BLaER1 (cell line): ENCODE measurements at regions not wholly inside any gene's neighbourhood (a gene's known extent, or its start where the extent isn't known, plus 50 kb on each side); places are given as distances from the start of the nearest gene placed in this dataset.

Experiments used
- H3K27ac ChIP-seq: shearing (Covaris generic); formaldehyde crosslinking; 2 replicates; pipeline ENCODE4 v1.8.1; 2022
- H3K27me3 ChIP-seq: shearing (Covaris generic); formaldehyde crosslinking; 2 replicates; pipeline ENCODE4 v1.8.1; 2022
- H3K36me3 ChIP-seq: shearing (Covaris generic); formaldehyde crosslinking; 2 replicates; pipeline ENCODE4 v1.8.1; 2022
- H3K4me1 ChIP-seq: shearing (Covaris generic); formaldehyde crosslinking; 2 replicates; pipeline ENCODE4 v1.8.1; 2022
- H3K4me2 ChIP-seq: shearing (Covaris generic); formaldehyde crosslinking; 2 replicates; pipeline ENCODE4 v1.8.1; 2022
- H3K4me3 ChIP-seq: shearing (Covaris generic); formaldehyde crosslinking; 2 replicates; pipeline ENCODE4 v1.8.1; 2022
- H3K9ac ChIP-seq: shearing (Covaris generic); formaldehyde crosslinking; 2 replicates; pipeline ENCODE4 v1.8.1; 2022
- H3K9me3 ChIP-seq: shearing (Covaris generic); formaldehyde crosslinking; 2 replicates; pipeline ENCODE4 v1.8.1; 2022
- H4K20me1 ChIP-seq: shearing (Covaris generic); formaldehyde crosslinking; 2 replicates; pipeline ENCODE4 v1.8.1; 2022
- Cebpa-rat ChIP-seq: shearing (Covaris generic); IDR thresholded peaks from 2 replicates; pipeline ENCODE4 v1.8.1; 2022

- Histone ChIP-seq H4K20me1 (no peaks in the 10 kb centered on the region), H3K4me2 (peak overlapping the region; percentile 32), H3K27ac (no peak overlapping the region), H3K4me3 (no peak overlapping the region), H3K9me3 (0 out of 2 replicates have a peak, but pooled peaks cover 5% of the 10 kb centered on the region), H3K9ac (no peak overlapping the region), H3K4me1 (peaks cover 18% of the 10 kb centered on the region), H3K27me3 (no peaks in the 10 kb centered on the region), H3K36me3 (no peaks in the 10 kb centered on the region)
- no peak for TF ChIP-seq Cebpa-rat
Measured at GRCh38 chr12:46523863-46524770, 151.5 kb upstream of the SLC38A2 start.

- no peak for TF ChIP-seq Cebpa-rat
- Histone ChIP-seq H3K4me3 (no peak overlapping the region), H3K36me3 (no peaks in the 10 kb centered on the region), H3K27ac (no peak overlapping the region), H3K4me1 (peaks cover 18% of the 10 kb centered on the region), H3K9me3 (no peaks in the 10 kb centered on the region), H3K4me2 (peak overlapping the region; percentile 32), H3K9ac (no peak overlapping the region), H4K20me1 (no peaks in the 10 kb centered on the region), H3K27me3 (no peaks in the 10 kb centered on the region)
Measured at GRCh38 chr12:46523446-46523845, 150.9 kb upstream of the SLC38A2 start.

GRCh38 chr12:46522071-46522470 lies 149.5 kb upstream of the SLC38A2 start:
- Histone ChIP-seq H3K36me3 (no peaks in the 10 kb centered on the region), H3K9me3 (no peaks in the 10 kb centered on the region), H3K4me3 (no peak overlapping the region), H3K9ac (no peak overlapping the region), H3K4me2 (no peak overlapping the region), H3K27me3 (no peaks in the 10 kb centered on the region), H3K27ac (no peak overlapping the region), H4K20me1 (no peaks in the 10 kb centered on the region), H3K4me1 (peaks cover 18% of the 10 kb centered on the region)
- TF ChIP-seq Cebpa-rat = no peak

DNA sequence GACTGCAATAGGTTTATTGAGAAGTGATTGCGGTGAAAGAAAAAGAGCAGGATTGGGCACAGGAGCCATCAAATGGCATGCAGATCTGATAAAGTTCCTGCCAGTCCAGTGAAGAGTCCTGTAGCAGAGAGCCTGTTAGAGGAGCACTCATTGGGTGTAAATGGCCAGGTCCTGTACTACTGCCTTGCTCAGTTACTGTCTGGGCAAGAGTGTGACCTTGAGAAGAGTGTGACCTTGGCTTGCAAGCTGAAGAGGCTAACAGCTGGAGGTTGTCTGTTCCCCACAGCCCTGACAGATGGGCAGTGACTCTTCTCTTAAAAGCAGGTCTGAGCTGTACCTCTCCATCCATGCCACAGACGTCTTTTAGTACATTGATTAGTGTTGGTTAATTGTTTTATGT lies 148.6 kb upstream of the SLC38A2 start:
- H3K9ac ChIP-seq = no peak overlapping the region
- no peak overlapping the region for H3K4me3 ChIP-seq
- TF ChIP-seq Cebpa-rat = no peak
- H3K4me1 ChIP-seq = peaks cover 18% of the 10 kb centered on the region
- H4K20me1 ChIP-seq = no peaks in the 10 kb centered on the region
- H3K27ac ChIP-seq = no peak overlapping the region
- H3K4me2 ChIP-seq = no peak overlapping the region
- no peaks in the 10 kb centered on the region for H3K9me3 ChIP-seq
- no peaks in the 10 kb centered on the region for H3K27me3 ChIP-seq
- no peaks in the 10 kb centered on the region for H3K36me3 ChIP-seq

- H3K9ac ChIP-seq = no peak overlapping the region
- no peak for TF ChIP-seq Cebpa-rat
- no peak overlapping the region for H3K4me3 ChIP-seq
- no peak overlapping the region for H3K27ac ChIP-seq
- peaks cover 13% of the 10 kb centered on the region for H3K4me1 ChIP-seq
- no peak overlapping the region for H3K4me2 ChIP-seq
- no peaks in the 10 kb centered on the region for H4K20me1 ChIP-seq
- H3K9me3 ChIP-seq = no peaks in the 10 kb centered on the region
- H3K36me3 ChIP-seq = no peaks in the 10 kb centered on the region
- no peaks in the 10 kb centered on the region for H3K27me3 ChIP-seq
Measured at GRCh38 chr12:46519407-46519806, 146.8 kb upstream of the SLC38A2 start.

DNA sequence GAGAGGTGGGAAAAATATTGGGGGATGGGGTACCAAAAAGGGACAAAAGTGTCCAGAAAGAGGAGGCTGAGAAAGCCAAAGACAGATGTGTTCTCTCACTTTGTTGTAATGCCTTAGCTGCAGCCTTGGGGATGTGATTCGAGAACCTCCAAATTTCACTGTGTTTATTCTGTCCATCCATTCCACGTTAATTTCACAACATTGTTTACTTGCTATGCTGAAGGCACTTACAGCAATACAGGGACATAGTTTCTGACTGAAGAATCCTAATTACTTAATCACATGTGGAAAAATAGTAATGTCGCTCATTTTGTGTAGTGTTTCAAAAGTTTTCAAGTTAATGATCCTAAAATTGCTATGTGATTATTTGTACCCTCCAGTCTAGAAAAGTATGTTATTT lies 146.2 kb upstream of the SLC38A2 start:
- peaks cover 7% of the 10 kb centered on the region for H3K4me1 ChIP-seq
- no peak overlapping the region for H3K4me3 ChIP-seq
- H3K27ac ChIP-seq = no peak overlapping the region
- H3K4me2 ChIP-seq = no peak overlapping the region
- no peak overlapping the region for H3K9ac ChIP-seq
- H4K20me1 ChIP-seq = no peaks in the 10 kb centered on the region
- no peaks in the 10 kb centered on the region for H3K36me3 ChIP-seq
- no peaks in the 10 kb centered on the region for H3K9me3 ChIP-seq
- no peak for TF ChIP-seq Cebpa-rat
- no peaks in the 10 kb centered on the region for H3K27me3 ChIP-seq

DNA sequence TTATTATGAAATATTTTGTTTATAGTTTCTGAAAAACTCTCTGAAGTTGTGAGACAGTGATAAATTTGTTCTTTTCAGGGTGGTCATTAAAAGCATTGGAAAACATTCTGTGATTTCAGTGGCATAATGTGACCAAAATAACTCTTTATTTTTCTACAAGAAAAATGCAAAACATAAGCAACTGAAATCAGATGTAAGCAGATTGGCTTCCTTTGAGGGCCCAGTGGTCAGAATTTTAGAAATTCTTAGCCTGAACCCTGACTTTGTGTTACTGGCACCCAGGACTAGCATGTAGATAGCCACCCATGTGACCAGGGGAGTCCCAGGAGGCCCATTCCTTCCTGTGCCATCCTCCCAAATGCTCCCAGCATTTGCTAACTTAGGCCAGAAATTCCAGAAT lies 145.6 kb upstream of the SLC38A2 start:
- no peak overlapping the region for H3K4me3 ChIP-seq
- no peak overlapping the region for H3K9ac ChIP-seq
- no peaks in the 10 kb centered on the region for H3K36me3 ChIP-seq
- no peak overlapping the region for H3K27ac ChIP-seq
- H3K4me2 ChIP-seq = no peak overlapping the region
- H3K9me3 ChIP-seq = no peaks in the 10 kb centered on the region
- H3K4me1 ChIP-seq = peaks cover 7% of the 10 kb centered on the region
- H3K27me3 ChIP-seq = no peaks in the 10 kb centered on the region
- no peak for TF ChIP-seq Cebpa-rat
- H4K20me1 ChIP-seq = no peaks in the 10 kb centered on the region

- Histone ChIP-seq H3K9me3 (no peaks in the 10 kb centered on the region), H3K4me2 (no peak overlapping the region), H3K9ac (no peak overlapping the region), H3K27ac (no peak overlapping the region), H3K27me3 (no peaks in the 10 kb centered on the region), H3K36me3 (no peaks in the 10 kb centered on the region), H4K20me1 (no peaks in the 10 kb centered on the region), H3K4me3 (no peak overlapping the region), H3K4me1 (peaks cover 7% of the 10 kb centered on the region)
- no peak for TF ChIP-seq Cebpa-rat
Measured at GRCh38 chr12:46517579-46517962, 145.0 kb upstream of the SLC38A2 start.

GRCh38 chr12:46516933-46517578 lies 144.5 kb upstream of the SLC38A2 start:
- H3K4me1 ChIP-seq = peaks cover 7% of the 10 kb centered on the region

GRCh38 chr12:46516238-46516932 lies 143.8 kb upstream of the SLC38A2 start:
- TF ChIP-seq Cebpa-rat = no peak
- Histone ChIP-seq H3K27me3 (no peaks in the 10 kb centered on the region), H3K9ac (no peak overlapping the region), H3K27ac (no peak overlapping the region), H3K36me3 (no peaks in the 10 kb centered on the region), H4K20me1 (no peaks in the 10 kb centered on the region), H3K4me3 (no peak overlapping the region), H3K9me3 (peaks cover 2% of the 10 kb centered on the region), H3K4me2 (no peak overlapping the region), H3K4me1 (peaks cover 7% of the 10 kb centered on the region)

More at GRCh38 chr12:46516933-46517578, 144.5 kb upstream of the SLC38A2 start:
- no peak overlapping the region for H3K27ac ChIP-seq
- H3K36me3 ChIP-seq = no peaks in the 10 kb centered on the region
- TF ChIP-seq Cebpa-rat = no peak
- H3K27me3 ChIP-seq = no peaks in the 10 kb centered on the region
- H4K20me1 ChIP-seq = no peaks in the 10 kb centered on the region
- no peaks in the 10 kb centered on the region for H3K9me3 ChIP-seq
- no peak overlapping the region for H3K9ac ChIP-seq
- no peak overlapping the region for H3K4me2 ChIP-seq
- H3K4me3 ChIP-seq = no peak overlapping the region
